Esophagus muscularis mucosa (tissue), 4 donors: ENCODE measurements at regions not wholly inside any gene's neighbourhood (a gene's known extent, or its start where the extent isn't known, plus 50 kb on each side); places are given as distances from the start of the nearest gene placed in this dataset.

Experiments used
- CTCF ChIP-seq, 3 experiments: fragments of 200-600 bp in 2 of 3; fragments of 450-650 bp in 1 of 3; sonication (generic) in 2 of 3; IDR thresholded peaks; one replicate each; pipeline ENCODE4 v1.5.1; 2017 to 2019; ENCODE audit warnings: antibody characterized with exemption in 3 of 3, mild to moderate bottlenecking in 2 of 3, moderate library complexity in 1 of 3
- EP300 ChIP-seq: sonication (generic); formaldehyde crosslinking; IDR thresholded peaks from one replicate; pipeline ENCODE4 v1.6.1; 2017; ENCODE audit warnings: antibody characterized with exemption
- POLR2A ChIP-seq: fragments of 450-650 bp; IDR thresholded peaks from one replicate; pipeline ENCODE4 v1.6.1; 2017; ENCODE audit warnings: antibody characterized with exemption, moderate library complexity, mild to moderate bottlenecking, low read depth
- POLR2AphosphoS5 ChIP-seq, 2 donors: sonication (generic); formaldehyde crosslinking; IDR thresholded peaks; one replicate each; pipeline ENCODE4 v1.6.1; 2017; ENCODE audit warnings: antibody characterized with exemption in 2 of 2

DNA sequence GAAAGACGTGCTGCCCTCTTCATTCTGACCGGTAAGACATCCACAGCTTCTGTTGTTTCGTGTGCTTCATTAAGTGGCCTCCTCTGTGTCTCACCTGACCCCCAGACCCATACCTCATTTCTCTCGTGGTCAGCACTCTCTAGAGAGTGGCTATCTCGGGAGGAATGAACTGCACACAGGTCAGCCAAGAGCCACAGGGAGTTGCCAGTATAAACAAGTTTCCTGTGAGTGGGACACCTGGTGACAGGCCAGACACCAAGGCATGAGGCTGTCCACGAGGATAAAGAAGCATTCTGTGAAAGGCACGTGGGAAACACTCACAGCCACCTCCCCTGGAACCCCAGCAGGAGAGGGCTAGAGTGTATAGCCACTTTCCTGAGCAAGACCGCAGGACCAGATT lies 115.8 kb downstream of the NUFIP1 start:
- peak in 1 of 2 donors; percentile 31 for TF ChIP-seq POLR2AphosphoS5 (IDR thresholded peaks at IDR 0.05)
- TF ChIP-seq CTCF (IDR thresholded peaks at IDR 0.05) = no peak
- no peak for TF ChIP-seq POLR2A
- no peak for TF ChIP-seq EP300
